PC-3 (cell line): ENCODE measurements at regions not wholly inside any gene's neighbourhood (a gene's known extent, or its start where the extent isn't known, plus 50 kb on each side); places are given as distances from the start of the nearest gene placed in this dataset.

Source experiments
- ATAC-seq: fragments of 200-7000 bp; cut with Tn5 transposase; 2 replicates; pipeline ENCODE4 v1.9.1; 2020; ENCODE audit warnings: mild to moderate bottlenecking, moderate library complexity
- BruUV-seq: library from RNA; stranded (reverse); fragments of 400-500 nt; replicated peaks from 2 replicates; lab custom pipeline; 2021; lab: Mats Ljungman, UMichigan
- CTCF ChIA-PET: fragments of 300-600 bp; sonication (Branson Sonifier 250); formaldehyde crosslinking; loops from one replicate; lab custom pipeline; 2022; ENCODE audit warnings: antibody characterized with exemption; lab: Charles Lee
- POLR2A ChIA-PET: fragments of 300-600 bp; sonication (Branson Sonifier 250); formaldehyde crosslinking; loops from one replicate; lab custom pipeline; 2022; ENCODE audit warnings: antibody characterized with exemption; ENCODE audit not compliant: unreplicated experiment; lab: Charles Lee
- DNase-seq: peaks from one replicate; pipeline ENCODE4 v3.0.0-alpha.2; 2015
- H2AFZ ChIP-seq: fragments of 300-600 bp; sonication (generic); 2 replicates; pipeline ENCODE4 v1.6.0; 2016; ENCODE audit warnings: antibody characterized with exemption, low read length
- H3F3A ChIP-seq: fragments of 300-600 bp; sonication (generic); one replicate; pipeline ENCODE4 v1.6.0; 2017; ENCODE audit warnings: antibody characterized with exemption, low read length, control low read depth, mild to moderate bottlenecking; ENCODE audit not compliant: unreplicated experiment
- H3K27ac ChIP-seq: fragments of 300-600 bp; sonication (generic); 2 replicates; pipeline ENCODE4 v1.5.1; 2016; ENCODE audit warnings: mild to moderate bottlenecking, low read length
- H3K27me3 ChIP-seq: fragments of 300-600 bp; sonication (generic); 2 replicates; pipeline ENCODE4 v1.6.1; 2016; ENCODE audit warnings: low read length, mixed read lengths
- H3K36me3 ChIP-seq: fragments of 300-600 bp; sonication (generic); 2 replicates; pipeline ENCODE4 v1.6.1; 2016; ENCODE audit warnings: low read depth, mixed run types, low read length, mixed read lengths
- H3K4me1 ChIP-seq: fragments of 300-600 bp; sonication (generic); 2 replicates; pipeline ENCODE4 v1.5.1; 2016; ENCODE audit warnings: low read length; ENCODE audit not compliant: insufficient read depth
- H3K4me2 ChIP-seq: fragments of 300-600 bp; sonication (generic); 2 replicates; pipeline ENCODE4 v1.6.0; 2016; ENCODE audit warnings: low read length
- H3K4me3 ChIP-seq: fragments of 300-600 bp; sonication (generic); 2 replicates; pipeline ENCODE4 v1.5.1; 2016; ENCODE audit warnings: mild to moderate bottlenecking, low read length, mixed read lengths
- H3K79me2 ChIP-seq: fragments of 300-600 bp; sonication (generic); 2 replicates; pipeline ENCODE4 v1.6.1; 2017; ENCODE audit warnings: low read length, mixed read lengths
- H3K9ac ChIP-seq: fragments of 300-600 bp; sonication (generic); 2 replicates; pipeline ENCODE4 v1.6.0; 2016; ENCODE audit warnings: mild to moderate bottlenecking, low read length
- H3K9me2 ChIP-seq: fragments of 300-600 bp; sonication (generic); replicated peaks from 2 replicates; pipeline ENCODE4 v1.6.1; 2016; ENCODE audit warnings: mixed run types, low read length, mixed read lengths
- H3K9me3 ChIP-seq: fragments of 300-600 bp; sonication (generic); 2 replicates; pipeline ENCODE4 v1.6.1; 2016; ENCODE audit warnings: low read length, mixed read lengths
- H4K20me1 ChIP-seq: fragments of 300-600 bp; sonication (generic); 2 replicates; pipeline ENCODE4 v1.6.1; 2016; ENCODE audit warnings: low read length, mixed read lengths
- CTCF ChIP-seq: fragments of 300-600 bp; sonication (generic); conservative IDR thresholded peaks from 2 replicates; pipeline ENCODE4 v1.5.1; 2017; ENCODE audit warnings: antibody characterized with exemption, low read depth, mild to moderate bottlenecking, low read length
- EZH2 ChIP-seq: fragments of 300-600 bp; sonication (generic); IDR thresholded peaks from one replicate; pipeline ENCODE4 v1.6.1; 2017; ENCODE audit warnings: antibody characterized with exemption, mild to moderate bottlenecking, low read length; ENCODE audit not compliant: unreplicated experiment
- EZH2phosphoT487 ChIP-seq: fragments of 300-600 bp; sonication (generic); IDR thresholded peaks from 2 replicates; pipeline ENCODE4 v1.6.1; 2018; ENCODE audit warnings: mild to moderate bottlenecking, antibody characterized with exemption, low read length, borderline replicate concordance
- intact Hi-C: fragments of 100-400 bp; cut with micrococcal nuclease; formaldehyde crosslinking; loops from 2 replicates; pipeline ENCODE4 v1.9.0; 2023

- H4K20me1 ChIP-seq: no peaks in the 10 kb centered on the region
- DNase-seq: no peak
- no peak for TF ChIP-seq EZH2phosphoT487
- TF ChIP-seq CTCF: no peak
- no peak for TF ChIP-seq EZH2
- no peaks in the 10 kb centered on the region for H3K79me2 ChIP-seq
- H3K36me3 ChIP-seq: no peaks in the 10 kb centered on the region
- H2AFZ ChIP-seq: no peak overlapping the region
- H3K4me3 ChIP-seq: no peak overlapping the region
- ATAC-seq: no peak
- BruUV-seq: no TSS peak
- H3F3A ChIP-seq: no peaks in the 10 kb centered on the region
- no peak overlapping the region for H3K9ac ChIP-seq
- CTCF ChIA-PET: no interaction called here
- H3K9me3 ChIP-seq: no peaks in the 10 kb centered on the region
- no peaks in the 10 kb centered on the region for H3K9me2 ChIP-seq
- POLR2A ChIA-PET: no interaction called here
- no peaks in the 10 kb centered on the region for H3K27me3 ChIP-seq
- no peak overlapping the region for H3K4me2 ChIP-seq
- intact Hi-C loops: no loop called here
- H3K27ac ChIP-seq: no peak overlapping the region
- H3K4me1 ChIP-seq: no peaks in the 10 kb centered on the region
These were observed 436.0 kb downstream of the MIAT start for GRCh38 chr22:27093422-27093821.

- Histone ChIP-seq H3K36me3 (no peaks in the 10 kb centered on the region), H3K9me3 (no peaks in the 10 kb centered on the region), H4K20me1 (no peaks in the 10 kb centered on the region), H3K79me2 (no peaks in the 10 kb centered on the region), H3K27me3 (no peaks in the 10 kb centered on the region), H3K27ac (no peak overlapping the region), H3K4me2 (no peak overlapping the region), H3K9me2 (no peaks in the 10 kb centered on the region), H2AFZ (no peak overlapping the region), H3K4me3 (no peak overlapping the region), H3K4me1 (no peaks in the 10 kb centered on the region), H3K9ac (no peak overlapping the region), H3F3A (no peaks in the 10 kb centered on the region)
- POLR2A ChIA-PET: no interaction called here
- CTCF ChIA-PET: no interaction called here
- DNase-seq (no peak), ATAC-seq (no peak)
- no TSS peak for BruUV-seq
- intact Hi-C loops: no loop called here
- no peak for TF ChIP-seq EZH2phosphoT487
- no peak for TF ChIP-seq EZH2
- no peak for TF ChIP-seq CTCF
These were observed 437.4 kb downstream of the MIAT start for GRCh38 chr22:27094633-27095308.

- POLR2A ChIA-PET: no interaction called here
- TF ChIP-seq EZH2phosphoT487 (no peak), EZH2 (no peak), CTCF (no peak)
These were observed 440.1 kb downstream of the MIAT start for GRCh38 chr22:27097506-27097905.

More at GRCh38 chr22:27097506-27097905, 440.1 kb downstream of the MIAT start:
- ATAC-seq: no peak
- Histone ChIP-seq H3K9me2 (no peaks in the 10 kb centered on the region), H3K9ac (no peak overlapping the region), H3K79me2 (no peaks in the 10 kb centered on the region), H3K4me1 (no peaks in the 10 kb centered on the region), H3K4me2 (no peak overlapping the region), H4K20me1 (no peaks in the 10 kb centered on the region), H3K27ac (no peak overlapping the region), H2AFZ (no peak overlapping the region), H3K4me3 (no peak overlapping the region), H3F3A (no peaks in the 10 kb centered on the region), H3K36me3 (no peaks in the 10 kb centered on the region), H3K27me3 (peaks cover 12% of the 10 kb centered on the region; the same call in 1 of the 2 replicates), H3K9me3 (no peaks in the 10 kb centered on the region)
- no TSS peak for BruUV-seq
- intact Hi-C loops: no loop called here
- no peak for DNase-seq
- CTCF ChIA-PET: no interaction called here
